DOHH2 (cell line): ENCODE measurements at regions not wholly inside any gene's neighbourhood (a gene's known extent, or its start where the extent isn't known, plus 50 kb on each side); places are given as distances from the start of the nearest gene placed in this dataset.

Experiments
- EZH2phosphoT487 ChIP-seq: fragments of 200-600 bp; sonication (generic); IDR thresholded peaks from 2 replicates; pipeline ENCODE4 v1.6.1; 2017; ENCODE audit warnings: borderline replicate concordance, mild to moderate bottlenecking, antibody characterized with exemption, low read length, moderate library complexity, mixed read lengths
- TF ChIP-seq, protein P1 (sequence below): fragments of 200-600 bp; sonication (generic); IDR thresholded peaks from one replicate; pipeline ENCODE4 v1.5.1; 2014; ENCODE audit warnings: antibody characterized with exemption, mild to moderate bottlenecking, low read depth, low read length; ENCODE audit not compliant: poor library complexity, severe bottlenecking

- TF ChIP-seq, protein P1, sequence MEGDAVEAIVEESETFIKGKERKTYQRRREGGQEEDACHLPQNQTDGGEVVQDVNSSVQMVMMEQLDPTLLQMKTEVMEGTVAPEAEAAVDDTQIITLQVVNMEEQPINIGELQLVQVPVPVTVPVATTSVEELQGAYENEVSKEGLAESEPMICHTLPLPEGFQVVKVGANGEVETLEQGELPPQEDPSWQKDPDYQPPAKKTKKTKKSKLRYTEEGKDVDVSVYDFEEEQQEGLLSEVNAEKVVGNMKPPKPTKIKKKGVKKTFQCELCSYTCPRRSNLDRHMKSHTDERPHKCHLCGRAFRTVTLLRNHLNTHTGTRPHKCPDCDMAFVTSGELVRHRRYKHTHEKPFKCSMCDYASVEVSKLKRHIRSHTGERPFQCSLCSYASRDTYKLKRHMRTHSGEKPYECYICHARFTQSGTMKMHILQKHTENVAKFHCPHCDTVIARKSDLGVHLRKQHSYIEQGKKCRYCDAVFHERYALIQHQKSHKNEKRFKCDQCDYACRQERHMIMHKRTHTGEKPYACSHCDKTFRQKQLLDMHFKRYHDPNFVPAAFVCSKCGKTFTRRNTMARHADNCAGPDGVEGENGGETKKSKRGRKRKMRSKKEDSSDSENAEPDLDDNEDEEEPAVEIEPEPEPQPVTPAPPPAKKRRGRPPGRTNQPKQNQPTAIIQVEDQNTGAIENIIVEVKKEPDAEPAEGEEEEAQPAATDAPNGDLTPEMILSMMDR = no peak
- TF ChIP-seq EZH2phosphoT487 = no peak
These were observed 111.5 kb upstream of the PHYHIPL start for GRCh38 chr10:59064759-59065539.
